ENCODE measurements at regions not wholly inside any gene's neighbourhood (a gene's known extent, or its start where the extent isn't known, plus 50 kb on each side); places are given as distances from the start of the nearest gene placed in this dataset.

DNA sequence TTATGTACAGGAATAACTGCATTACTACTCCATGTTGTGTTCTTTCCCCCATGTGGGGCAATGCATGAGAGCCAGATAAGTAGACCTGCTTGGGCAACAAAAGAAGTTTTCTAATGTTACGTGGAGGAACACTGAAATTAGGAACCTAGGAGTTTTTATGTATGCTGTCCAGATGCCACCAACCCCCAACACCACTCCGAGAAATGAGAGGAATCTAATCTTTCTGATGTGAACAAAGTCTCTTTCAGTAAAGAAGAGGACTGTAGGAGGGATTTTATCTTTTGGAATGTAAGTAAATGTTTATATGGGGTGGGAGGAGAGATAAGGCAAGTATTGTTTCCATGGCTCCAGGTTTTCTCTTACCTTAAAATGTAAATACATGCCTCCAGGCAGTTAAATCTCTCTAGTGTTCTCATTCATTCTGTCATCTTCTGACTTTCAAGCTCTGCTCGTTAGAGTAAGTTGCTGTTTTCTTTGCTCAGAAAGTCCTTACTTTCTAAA is 820.6 kb downstream of the PCDH17 start:
- Histone ChIP-seq H4K20me1 (ENCODE audit: insufficient read depth, low read length, poor library complexity, severe bottlenecking) (no peaks in the 10 kb centered on the region), H3K27me3 (ENCODE audit: insufficient read depth, low read length, poor library complexity, severe bottlenecking) (no peaks in the 10 kb centered on the region), H3K9ac (ENCODE audit: low read depth, low read length, poor library complexity, severe bottlenecking) (no peak overlapping the region), H3K4me3 (ENCODE audit: low read length, poor library complexity, severe bottlenecking) (no peak overlapping the region), H3F3A (ENCODE audit: low read depth) (no peaks in the 10 kb centered on the region), H3K79me2 (ENCODE audit: insufficient read depth, low read length) (no peaks in the 10 kb centered on the region), H3K4me1 (ENCODE audit: insufficient read depth, low read length, poor library complexity, severe bottlenecking) (no peaks in the 10 kb centered on the region), H3K9me2 (replicated peaks; ENCODE audit: low read depth, low read length) (no peaks in the 10 kb centered on the region), H3K4me2 (ENCODE audit: low read depth, low read length, poor library complexity, severe bottlenecking) (no peak overlapping the region), H3K9me3 (ENCODE audit: insufficient read depth, low read depth, low read length) (peaks cover 9% of the 10 kb centered on the region; the same call in 1 of the 2 replicates), H2AFZ (ENCODE audit: low read length) (no peak overlapping the region), H3K36me3 (ENCODE audit: insufficient read depth, low read length) (no peaks in the 10 kb centered on the region)
- TF ChIP-seq, protein P1, sequence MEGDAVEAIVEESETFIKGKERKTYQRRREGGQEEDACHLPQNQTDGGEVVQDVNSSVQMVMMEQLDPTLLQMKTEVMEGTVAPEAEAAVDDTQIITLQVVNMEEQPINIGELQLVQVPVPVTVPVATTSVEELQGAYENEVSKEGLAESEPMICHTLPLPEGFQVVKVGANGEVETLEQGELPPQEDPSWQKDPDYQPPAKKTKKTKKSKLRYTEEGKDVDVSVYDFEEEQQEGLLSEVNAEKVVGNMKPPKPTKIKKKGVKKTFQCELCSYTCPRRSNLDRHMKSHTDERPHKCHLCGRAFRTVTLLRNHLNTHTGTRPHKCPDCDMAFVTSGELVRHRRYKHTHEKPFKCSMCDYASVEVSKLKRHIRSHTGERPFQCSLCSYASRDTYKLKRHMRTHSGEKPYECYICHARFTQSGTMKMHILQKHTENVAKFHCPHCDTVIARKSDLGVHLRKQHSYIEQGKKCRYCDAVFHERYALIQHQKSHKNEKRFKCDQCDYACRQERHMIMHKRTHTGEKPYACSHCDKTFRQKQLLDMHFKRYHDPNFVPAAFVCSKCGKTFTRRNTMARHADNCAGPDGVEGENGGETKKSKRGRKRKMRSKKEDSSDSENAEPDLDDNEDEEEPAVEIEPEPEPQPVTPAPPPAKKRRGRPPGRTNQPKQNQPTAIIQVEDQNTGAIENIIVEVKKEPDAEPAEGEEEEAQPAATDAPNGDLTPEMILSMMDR (conservative IDR thresholded peaks at IDR 0.05; ENCODE audit: low read length), result no peak
- no peak for TF ChIP-seq EZH2phosphoT487 (IDR thresholded peaks at IDR 0.05; ENCODE audit: borderline replicate concordance)

DNA sequence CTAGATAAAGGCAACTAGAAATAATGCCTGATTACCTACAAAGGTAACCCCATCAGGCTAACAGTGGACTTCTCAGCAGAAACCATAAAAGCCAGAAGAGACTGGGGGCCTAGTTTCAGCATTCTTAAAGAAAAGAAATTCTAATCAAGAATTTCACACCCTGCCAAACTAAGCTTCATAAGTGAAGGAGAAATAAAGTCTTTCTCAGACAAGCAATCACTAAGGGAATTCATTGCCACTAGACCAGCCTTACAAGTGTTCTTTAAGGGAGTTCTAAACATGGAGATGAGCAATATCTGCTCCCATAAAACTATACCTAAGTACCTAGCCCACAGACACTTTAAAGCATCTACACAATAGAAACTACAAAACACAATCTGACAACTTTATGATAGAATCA is 823.5 kb downstream of the PCDH17 start:
- Histone ChIP-seq H3K4me3 (ENCODE audit: low read length, poor library complexity, severe bottlenecking) (no peak overlapping the region), H2AFZ (ENCODE audit: low read length) (no peak overlapping the region), H3K27me3 (ENCODE audit: insufficient read depth, low read length, poor library complexity, severe bottlenecking) (no peaks in the 10 kb centered on the region), H3K4me2 (ENCODE audit: low read depth, low read length, poor library complexity, severe bottlenecking) (no peak overlapping the region), H3K79me2 (ENCODE audit: insufficient read depth, low read length) (no peaks in the 10 kb centered on the region), H4K20me1 (ENCODE audit: insufficient read depth, low read length, poor library complexity, severe bottlenecking) (no peaks in the 10 kb centered on the region), H3K9me3 (ENCODE audit: insufficient read depth, low read depth, low read length) (peaks cover 9% of the 10 kb centered on the region; the same call in 1 of the 2 replicates), H3K9me2 (replicated peaks; ENCODE audit: low read depth, low read length) (no peaks in the 10 kb centered on the region), H3K36me3 (ENCODE audit: insufficient read depth, low read length) (no peaks in the 10 kb centered on the region), H3K4me1 (ENCODE audit: insufficient read depth, low read length, poor library complexity, severe bottlenecking) (no peaks in the 10 kb centered on the region), H3K9ac (ENCODE audit: low read depth, low read length, poor library complexity, severe bottlenecking) (no peak overlapping the region), H3F3A (ENCODE audit: low read depth) (no peaks in the 10 kb centered on the region)
- TF ChIP-seq, protein P1 (conservative IDR thresholded peaks at IDR 0.05; ENCODE audit: low read length), result no peak
- no peak for TF ChIP-seq EZH2phosphoT487 (IDR thresholded peaks at IDR 0.05; ENCODE audit: borderline replicate concordance)

DNA sequence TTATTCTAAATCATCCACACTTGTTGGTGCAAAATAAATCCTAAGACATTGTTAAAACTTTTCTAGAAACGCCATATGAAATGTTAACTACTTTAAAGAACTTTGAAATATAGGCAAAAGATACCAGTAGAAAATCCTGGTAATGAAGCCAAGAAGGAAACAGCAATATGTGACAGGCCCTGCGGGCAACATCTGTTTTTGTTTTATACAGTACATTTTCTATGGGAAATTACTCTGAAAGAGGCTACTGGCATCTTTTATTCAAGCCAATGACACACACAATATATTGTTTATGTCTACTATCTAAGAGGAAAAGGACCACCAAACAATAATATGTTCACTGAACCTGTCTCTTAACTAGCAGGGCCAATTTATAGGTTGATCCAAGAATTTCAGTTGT is 829.7 kb downstream of the PCDH17 start:
- Histone ChIP-seq H3K4me3 (ENCODE audit: low read length, poor library complexity, severe bottlenecking) (no peak overlapping the region), H3K36me3 (ENCODE audit: insufficient read depth, low read length) (no peaks in the 10 kb centered on the region), H3K27me3 (ENCODE audit: insufficient read depth, low read length, poor library complexity, severe bottlenecking) (no peaks in the 10 kb centered on the region), H4K20me1 (ENCODE audit: insufficient read depth, low read length, poor library complexity, severe bottlenecking) (no peaks in the 10 kb centered on the region), H2AFZ (ENCODE audit: low read length) (no peak overlapping the region), H3K4me2 (ENCODE audit: low read depth, low read length, poor library complexity, severe bottlenecking) (no peak overlapping the region), H3F3A (ENCODE audit: low read depth) (no peaks in the 10 kb centered on the region), H3K79me2 (ENCODE audit: insufficient read depth, low read length) (no peaks in the 10 kb centered on the region), H3K9me3 (ENCODE audit: insufficient read depth, low read depth, low read length) (no peaks in the 10 kb centered on the region), H3K9me2 (replicated peaks; ENCODE audit: low read depth, low read length) (no peaks in the 10 kb centered on the region), H3K9ac (ENCODE audit: low read depth, low read length, poor library complexity, severe bottlenecking) (no peak overlapping the region), H3K4me1 (ENCODE audit: insufficient read depth, low read length, poor library complexity, severe bottlenecking) (no peaks in the 10 kb centered on the region)
- no peak for TF ChIP-seq EZH2phosphoT487 (IDR thresholded peaks at IDR 0.05; ENCODE audit: borderline replicate concordance)
- TF ChIP-seq, protein P1 (conservative IDR thresholded peaks at IDR 0.05; ENCODE audit: low read length), result no peak
